ENCODE measurements at regions not wholly inside any gene's neighbourhood (a gene's known extent, or its start where the extent isn't known, plus 50 kb on each side); places are given as distances from the start of the nearest gene placed in this dataset.
"Not testable (repeated sequence)": the region's sequence is repeated elsewhere in the genome, so short reads cannot be mapped to it uniquely, and the experiment has no call there.

DNA sequence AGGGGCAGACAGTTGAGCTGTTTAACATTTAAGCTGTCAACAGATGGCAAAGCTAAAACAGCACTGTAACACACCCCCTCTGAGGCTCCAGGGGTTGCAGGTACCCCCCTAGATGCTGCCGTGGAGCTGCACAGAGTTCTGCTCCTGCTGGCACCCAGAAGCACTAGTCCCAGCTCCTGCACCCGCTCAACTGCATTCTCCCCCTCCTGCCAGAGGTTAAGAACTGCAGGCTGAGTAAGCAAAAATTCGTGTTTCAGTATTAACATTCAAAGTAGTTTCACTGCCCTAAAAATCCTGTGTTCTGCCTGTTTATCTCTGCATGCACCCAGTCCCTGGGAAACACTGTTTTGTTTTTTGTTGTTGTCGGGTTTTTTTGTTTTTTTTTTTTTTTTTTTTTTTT lies 790.8 kb upstream of the KCND2 start:
- FAIRE-seq, result no peak

DNA sequence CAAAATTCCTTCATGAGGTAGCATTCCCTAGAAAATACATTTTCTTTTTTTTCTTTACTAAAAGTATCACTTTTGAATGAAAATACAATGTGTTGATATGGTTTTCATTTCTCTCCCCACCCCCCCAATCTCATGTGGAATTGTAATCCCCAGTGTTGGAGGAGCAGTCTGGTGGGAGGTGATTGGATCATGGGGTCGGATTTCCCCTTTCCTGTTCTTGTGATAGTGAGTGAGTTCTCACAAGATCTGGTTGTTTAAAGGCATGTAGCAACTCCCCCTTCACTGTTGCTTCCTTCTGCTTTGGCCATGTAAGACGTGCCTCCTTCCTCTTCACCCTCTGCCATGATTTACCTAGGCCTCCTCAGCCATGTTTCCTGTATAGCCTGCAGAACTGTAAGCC lies 790.3 kb upstream of the KCND2 start:
- no peak for FAIRE-seq

DNA sequence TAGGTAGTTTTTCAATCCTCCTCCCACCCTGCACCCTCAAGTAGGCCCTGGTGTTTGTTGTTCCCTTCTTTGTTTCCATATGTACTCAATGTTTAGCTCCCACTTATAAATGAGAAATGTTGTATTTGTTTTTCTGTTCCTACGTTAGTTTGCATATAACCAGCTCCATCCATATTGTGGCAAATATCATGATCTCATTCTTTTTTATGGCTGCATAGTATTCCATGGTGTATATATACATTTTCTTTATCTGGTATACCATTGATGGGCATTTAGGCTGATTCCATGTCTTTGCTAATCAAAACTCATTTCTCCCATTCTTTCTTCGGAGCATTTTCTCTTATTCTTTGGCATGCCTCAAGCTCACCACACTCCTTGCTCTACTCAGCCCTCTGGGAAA lies 789.6 kb upstream of the KCND2 start:
- FAIRE-seq, result no peak

DNA sequence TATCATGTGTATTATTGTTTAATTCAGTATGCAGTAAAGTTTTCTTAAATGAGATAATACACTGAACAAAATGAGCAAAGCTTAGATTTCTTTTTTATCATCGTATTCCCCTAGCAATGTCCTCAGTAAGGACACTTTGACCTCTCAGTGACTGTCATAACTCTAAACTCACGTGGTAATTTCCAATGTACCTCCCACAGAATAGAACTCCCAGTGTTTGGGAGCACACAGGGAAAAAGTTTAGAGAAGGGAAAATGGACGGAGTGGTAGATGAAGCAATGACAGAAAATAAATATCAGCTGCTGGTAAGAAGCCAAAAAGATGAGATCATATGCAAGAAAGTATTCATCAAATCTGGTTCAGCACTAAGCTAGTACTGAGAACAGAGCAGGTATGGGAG lies 758.6 kb upstream of the KCND2 start:
- no peak for FAIRE-seq

DNA sequence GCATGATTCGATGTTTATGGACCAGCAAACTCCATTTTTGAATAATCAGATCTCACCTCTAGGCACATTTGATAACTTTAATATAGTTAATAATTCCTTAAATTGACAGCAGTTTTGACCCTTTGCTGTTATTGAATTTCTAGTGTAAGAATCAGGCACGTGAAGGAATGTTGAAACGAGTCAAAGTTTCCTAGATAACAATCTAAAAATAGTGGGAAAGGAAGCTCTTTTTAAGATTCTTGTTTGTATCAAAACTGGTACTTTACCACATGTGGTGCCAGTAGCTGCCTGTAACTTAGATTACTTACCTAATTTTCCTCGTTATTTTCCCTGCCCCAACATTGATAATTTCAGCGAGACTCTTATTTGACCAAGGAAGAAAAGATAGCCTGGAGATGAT lies 757.8 kb upstream of the KCND2 start:
- FAIRE-seq, result no peak

DNA sequence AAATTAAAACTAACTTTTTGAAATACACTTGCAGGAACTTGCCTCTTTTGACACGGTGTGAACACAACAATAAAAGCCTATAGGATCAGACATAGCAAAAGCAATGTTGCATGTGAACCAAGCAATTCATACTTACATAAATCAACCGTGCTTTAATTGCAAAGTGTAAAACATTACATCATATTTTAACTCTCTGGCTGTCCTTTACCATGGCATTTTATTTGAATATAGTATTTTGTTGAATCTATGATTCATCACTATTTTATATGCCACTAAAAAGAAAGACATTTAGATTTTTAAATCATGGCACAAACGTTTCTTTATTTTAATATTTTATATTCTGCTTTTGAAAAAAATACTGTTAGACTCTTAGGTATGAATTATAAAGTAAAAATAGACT lies 757.0 kb upstream of the KCND2 start:
- no peak for FAIRE-seq

DNA sequence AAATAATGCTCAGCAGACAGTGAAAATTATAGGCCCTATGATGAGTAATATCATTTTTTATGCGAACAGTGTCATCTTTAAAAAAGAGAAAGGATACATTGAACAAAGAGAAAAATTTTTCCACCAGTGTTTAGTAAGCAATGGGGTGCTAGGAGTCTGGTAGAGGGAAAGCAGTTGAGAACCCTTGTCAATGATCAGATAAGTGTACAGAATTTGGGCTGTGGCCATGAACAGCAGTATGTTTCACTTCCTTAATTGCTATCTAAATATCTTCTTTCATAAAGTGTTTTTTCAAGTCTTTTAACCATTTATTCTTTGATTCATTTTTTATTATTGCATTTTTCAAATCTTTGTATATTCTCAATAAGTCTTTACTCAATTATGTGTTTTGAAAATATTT lies 750.7 kb upstream of the KCND2 start:
- FAIRE-seq, result no peak

DNA sequence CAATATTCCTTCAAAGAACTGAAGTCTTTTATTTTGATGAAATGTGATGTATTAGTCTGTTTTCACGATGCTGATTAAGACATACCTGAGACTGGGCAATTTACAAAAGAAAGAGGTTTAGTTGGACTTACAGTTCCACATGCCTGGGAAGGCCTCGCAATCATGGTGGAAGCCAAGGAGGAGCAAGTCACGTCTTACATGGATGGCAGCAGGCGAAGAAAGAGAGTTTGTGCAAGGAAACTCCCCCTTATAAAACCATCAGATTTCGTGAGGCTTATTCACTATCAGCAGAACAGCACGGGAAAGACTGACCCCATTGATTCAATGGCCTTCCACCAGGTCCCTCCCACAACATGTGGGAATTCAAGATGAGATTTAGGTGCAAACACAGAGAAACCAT lies 750.3 kb upstream of the KCND2 start:
- no peak for FAIRE-seq

DNA sequence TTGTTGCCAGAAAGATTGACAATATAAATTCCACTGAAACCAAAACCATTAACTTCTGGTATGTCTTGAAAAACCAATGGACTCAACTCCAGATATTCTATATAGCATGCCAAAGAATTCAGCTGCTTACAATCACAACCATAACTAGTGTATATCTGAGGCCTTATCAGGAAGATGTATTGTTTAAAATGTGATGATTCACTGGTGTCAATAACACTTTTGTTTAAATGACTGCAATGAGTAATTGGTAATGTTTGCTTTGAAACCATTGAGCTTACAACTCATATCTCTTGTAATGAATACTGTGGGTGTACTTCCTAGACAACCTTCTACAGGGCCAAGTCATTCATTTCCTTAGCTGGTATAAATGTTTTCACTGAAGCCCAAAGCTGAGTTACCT lies 727.9 kb upstream of the KCND2 start:
- no peak for FAIRE-seq

DNA sequence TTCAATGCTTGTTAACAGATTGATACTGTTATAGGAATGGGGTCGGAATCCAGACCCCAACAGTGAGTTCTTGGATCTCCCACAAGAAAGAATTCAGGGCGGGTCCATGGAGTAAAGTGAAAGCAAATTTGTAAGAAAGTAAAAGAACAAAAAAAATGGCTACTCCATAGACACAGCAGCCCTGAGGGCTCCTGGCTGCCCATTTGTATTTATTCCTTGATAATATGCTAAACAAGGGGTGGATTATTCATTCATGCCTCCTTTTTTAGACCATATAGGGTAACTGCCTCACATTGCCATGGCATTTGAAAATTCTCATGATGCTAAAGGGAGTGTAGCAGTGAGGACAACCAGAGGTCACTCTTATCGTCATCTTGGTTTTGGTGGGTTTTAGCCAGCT lies 717.2 kb upstream of the KCND2 start:
- no peak for FAIRE-seq

DNA sequence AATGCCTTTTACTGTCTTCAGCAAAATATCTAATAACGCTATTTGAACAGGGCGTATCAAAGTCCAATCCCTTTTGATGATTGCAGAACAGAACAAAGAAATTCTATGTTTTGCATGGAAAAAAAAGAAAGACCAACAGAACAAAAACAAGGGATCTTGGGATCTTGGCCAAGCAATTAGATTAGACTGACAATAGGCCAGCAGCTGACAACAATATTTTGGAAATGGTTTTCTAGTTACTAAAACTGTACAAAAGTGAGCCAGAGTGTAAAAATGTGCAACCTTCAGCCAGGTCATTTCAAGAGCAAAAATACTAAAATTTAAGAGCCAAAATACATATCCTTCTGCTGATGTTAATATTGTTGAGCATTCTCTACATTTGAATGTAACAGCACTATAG lies 716.5 kb upstream of the KCND2 start:
- FAIRE-seq, result no peak

DNA sequence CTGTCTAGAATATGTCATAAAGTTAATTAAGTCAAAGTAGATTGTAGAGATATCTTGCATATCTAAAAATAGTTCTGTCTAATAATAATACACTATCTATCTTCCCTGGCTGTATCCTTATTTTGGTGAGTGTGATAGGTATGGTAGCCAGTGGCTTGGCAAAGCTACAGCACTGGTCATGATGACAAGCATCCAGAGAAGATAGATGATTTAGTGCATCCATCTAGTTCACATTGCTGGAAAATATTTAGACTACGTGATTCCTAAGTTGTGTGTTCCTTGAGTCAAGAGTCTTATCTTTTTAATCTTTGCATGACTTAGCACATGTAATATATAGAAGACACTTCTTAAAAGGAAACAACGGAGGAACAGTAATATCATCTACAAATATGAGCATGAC lies 711.2 kb upstream of the KCND2 start:
- no peak for FAIRE-seq

DNA sequence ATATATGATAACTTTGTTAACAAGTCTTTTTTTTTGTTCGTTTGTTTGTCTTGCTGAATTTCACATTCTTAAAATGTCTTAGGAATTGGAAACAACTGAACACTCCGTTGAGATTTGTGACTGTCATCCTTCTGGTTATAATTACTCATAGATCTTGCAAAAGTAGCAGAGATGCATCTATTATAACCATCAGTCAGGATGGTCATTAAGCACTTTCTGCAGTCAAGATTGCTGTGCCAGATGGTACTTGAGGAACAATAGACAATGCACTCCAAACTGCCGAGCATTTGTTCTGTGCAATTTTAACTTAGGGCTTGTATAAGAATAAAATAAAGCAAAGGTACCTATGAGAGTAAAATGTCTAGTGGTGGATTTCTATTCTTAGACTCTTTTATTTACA lies 710.1 kb upstream of the KCND2 start:
- no peak for FAIRE-seq

DNA sequence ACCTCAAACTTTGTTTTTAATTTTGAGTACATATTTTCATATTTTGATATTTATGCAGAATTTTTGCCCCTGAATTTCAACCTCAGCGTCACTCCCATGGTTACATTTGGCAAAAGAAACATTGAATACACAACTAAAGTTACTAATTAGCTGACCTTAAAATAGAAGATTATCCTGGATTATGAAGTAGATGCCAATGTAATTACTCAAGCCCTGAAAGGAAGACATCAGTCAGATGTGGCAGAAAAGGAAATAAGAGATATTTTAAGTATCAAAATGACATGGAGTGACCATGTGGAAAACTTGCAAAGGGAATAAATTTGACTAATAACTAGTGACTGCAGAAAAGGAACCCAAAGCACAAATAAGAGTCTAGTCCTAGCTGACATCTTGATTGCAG lies 701.3 kb upstream of the KCND2 start:
- FAIRE-seq, result no peak

DNA sequence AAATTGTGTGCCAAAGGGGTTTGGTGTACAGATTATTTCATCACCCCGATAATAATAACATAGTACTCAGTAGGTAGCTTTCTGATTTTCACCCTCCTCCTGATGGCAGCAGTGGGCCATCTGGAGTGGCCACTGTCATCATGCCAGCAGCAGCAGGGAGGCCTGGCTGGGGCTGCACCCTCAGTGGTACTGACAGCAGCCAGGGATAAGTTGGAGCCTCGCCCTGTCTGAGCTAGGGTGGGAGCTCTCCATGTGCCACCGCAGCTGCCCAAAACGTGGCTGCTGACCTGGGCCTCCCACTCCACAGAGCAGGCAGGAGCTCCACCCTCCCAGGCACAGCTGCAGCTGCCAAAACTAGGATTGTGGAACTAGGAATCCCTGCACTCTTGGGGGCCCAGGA lies 700.8 kb upstream of the KCND2 start:
- FAIRE-seq, result no peak

DNA sequence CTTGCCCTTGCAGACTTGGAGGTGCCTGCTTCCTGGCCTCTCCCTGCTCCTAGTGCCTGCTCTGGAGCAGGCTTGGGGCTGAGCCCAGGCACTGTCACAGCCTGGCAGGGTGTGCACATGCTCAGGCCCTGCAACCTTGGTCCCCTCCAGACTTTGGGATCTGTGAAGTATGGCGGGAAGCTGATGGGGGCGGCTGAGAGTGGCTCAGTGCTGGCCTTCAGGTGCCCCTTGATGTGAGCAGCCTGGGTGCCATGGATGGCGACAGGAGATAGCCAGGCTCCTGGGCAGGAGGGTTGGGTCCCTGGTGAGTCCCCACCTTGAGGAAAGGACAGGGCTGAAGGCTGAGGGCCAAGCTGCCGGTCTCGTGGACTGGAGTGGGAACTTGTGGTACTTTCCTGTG lies 700.4 kb upstream of the KCND2 start:
- no peak for FAIRE-seq

DNA sequence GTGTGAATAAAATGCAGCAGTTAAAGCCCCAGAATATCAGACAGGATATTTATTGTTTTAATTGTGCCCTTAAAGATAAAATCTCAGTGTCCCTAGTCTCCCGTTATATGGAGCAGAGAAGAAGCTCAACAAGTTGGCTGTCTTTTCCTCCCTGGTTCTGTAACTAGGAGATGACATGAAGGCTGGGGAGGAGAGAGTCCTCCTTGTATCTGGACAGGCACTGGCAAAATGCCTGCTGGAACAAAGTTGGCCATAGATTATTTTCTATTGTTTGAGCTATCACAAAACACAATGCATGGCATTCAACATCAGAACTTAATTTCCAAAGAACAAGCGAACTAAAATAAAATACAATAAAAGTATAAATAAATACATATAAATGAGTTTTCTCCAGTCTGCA lies 694.9 kb upstream of the KCND2 start:
- FAIRE-seq, result no peak

DNA sequence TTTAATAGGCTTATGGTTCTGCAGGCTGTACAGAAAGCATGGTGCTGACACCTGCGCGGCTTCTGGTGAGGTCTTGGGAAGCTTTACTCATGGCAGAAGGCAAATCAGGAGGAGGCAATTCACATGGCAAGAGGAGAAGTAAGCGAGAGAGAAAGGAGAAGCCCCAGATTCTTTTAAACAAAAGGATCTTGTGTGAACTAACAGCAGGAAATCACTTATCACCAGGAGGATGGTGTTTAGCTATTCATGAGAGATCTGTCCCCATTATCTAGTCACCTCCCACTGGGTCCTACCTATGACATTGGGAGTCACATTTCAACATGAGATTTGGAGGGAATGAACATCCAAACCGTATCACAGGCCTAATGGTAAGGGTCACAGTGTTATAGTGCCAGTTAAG lies 678.0 kb upstream of the KCND2 start:
- FAIRE-seq, result no peak

DNA sequence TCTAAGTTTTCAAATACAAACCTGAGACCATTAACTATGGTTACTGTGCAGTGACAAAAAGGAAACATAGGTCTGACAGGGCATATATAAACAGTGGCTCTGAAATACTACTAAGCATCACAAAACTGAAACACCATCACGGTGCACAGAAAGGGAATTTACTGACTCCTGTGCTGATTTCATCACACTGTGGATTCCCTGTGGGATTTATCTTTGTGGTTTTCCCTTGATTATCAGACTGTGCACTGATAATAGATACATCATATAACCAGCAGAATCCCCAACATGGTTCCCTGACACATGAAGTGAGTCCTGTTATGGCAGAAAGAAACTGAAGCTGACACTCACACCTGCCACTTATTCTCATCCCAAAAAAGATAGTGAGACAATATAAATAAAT lies 676.3 kb upstream of the KCND2 start:
- FAIRE-seq, result no peak

DNA sequence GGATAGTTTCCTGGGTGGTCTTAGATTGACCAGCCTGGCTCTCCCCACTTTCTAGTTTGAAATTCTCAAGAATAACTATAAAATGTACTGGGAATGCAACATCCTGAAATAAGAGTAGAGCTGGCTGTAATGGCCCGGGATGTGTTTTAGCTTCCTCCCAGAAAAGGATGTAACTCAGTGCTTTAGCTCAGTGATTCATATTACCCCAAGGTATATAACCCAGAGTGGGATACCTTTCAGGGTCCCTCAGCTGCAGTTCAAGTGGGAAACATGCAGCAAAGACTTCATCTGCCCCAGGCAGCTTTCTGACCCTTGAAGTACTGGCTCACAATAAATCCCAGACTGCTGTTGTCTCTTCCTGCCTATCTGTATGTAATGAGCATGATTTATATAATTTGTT lies 666.7 kb upstream of the KCND2 start:
- no peak for FAIRE-seq

DNA sequence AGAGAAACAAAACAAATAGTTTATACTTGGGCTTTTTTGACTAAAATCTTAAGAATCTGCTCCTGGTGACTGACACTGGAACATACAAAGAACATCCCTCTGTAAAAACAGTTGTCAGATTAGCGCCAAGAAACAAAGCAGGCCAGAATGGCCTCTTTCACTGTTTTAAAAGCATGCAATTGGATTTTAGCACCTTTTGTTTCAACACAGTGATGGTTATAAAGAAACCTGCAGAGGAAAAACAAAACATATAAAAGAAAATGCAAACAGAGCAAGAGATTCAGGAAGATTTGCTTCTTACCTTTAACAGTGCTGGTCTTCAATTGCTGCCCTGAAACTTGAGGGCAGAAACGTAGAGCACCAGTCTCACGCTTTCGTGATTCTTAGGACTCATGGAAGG lies 652.2 kb upstream of the KCND2 start:
- FAIRE-seq, result no peak

DNA sequence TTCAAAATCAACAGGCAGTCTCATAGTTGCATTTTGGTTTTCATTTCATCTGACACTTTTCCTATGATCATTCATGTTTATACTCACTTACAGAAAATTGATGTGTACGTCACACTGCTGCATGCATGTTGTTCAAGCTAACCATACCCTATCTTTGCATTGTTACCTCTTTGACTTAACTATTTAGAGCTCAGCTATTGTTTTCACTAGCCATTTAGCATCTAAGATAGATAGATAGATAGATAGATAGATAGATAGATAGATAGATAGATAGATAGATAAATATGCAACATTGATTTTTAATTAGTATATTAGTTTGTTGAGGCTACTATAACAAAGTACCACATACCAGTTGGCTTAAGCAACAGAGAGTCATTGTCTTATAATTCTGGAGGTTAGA lies 649.5 kb upstream of the KCND2 start:
- no peak for FAIRE-seq

DNA sequence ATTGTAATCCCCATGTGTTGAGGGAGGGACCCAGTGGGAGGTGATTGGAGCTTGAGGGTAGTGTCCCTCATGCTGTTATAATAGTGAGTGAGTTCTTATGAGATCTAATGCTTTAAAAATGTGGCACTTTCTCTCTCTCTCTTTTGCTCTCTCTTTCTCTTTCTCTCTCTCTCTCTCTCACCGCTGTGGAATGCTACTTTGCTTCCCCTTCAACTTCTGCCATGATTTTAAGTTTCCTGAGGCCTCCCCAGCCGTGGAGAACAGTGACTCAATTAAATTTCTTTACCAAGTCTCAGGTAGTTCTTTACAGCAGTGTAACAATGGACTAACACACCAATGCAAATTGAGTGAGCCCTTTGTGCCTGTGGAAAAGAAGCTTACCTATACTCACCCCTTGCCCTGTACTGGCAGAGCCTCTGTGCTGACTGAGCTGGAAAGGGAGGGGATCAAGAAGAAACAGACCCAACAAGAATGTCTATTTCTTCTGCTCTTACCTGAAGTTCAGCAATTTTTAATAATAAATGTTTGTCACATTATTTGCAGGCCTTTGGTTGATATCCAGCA lies 642.5 kb upstream of the KCND2 start:
- no peak for FAIRE-seq

DNA sequence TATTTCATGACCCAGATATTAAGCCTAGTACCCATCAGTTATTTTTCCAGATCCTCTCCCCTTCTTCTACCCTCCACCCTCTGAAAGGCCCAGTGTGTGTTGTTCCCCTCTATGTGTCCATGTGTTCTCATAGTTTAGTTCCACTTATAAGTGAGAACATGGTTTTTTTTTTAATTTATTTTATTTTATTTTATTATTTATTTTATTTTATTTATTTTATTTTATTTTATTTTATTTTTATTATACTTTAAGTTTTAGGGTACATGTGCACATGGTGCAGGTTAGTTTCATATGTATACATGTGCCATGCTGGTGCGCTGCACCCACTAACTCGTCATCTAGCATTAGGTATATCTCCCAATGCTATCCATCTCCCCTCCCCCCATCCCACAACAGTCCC lies 639.2 kb upstream of the KCND2 start:
- not testable (repeated sequence) for FAIRE-seq

DNA sequence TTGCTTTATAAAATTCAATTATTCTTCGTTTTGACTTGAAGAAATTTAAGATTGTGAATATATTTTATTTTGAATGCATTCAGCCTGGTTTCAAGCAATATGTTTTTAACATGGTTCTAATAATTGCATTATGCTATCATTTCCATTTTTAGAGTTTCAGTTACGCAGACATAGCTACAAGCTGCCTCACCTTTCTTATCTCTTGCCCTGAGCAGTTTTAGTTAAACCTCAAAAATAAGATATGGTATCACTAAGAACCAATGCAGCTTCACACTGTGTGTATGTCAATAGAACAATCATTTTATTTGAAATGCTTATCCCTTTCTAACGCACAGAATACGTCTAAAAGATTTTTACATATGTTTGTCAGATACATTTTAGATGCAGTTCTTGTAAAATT lies 632.6 kb upstream of the KCND2 start:
- no peak for FAIRE-seq

DNA sequence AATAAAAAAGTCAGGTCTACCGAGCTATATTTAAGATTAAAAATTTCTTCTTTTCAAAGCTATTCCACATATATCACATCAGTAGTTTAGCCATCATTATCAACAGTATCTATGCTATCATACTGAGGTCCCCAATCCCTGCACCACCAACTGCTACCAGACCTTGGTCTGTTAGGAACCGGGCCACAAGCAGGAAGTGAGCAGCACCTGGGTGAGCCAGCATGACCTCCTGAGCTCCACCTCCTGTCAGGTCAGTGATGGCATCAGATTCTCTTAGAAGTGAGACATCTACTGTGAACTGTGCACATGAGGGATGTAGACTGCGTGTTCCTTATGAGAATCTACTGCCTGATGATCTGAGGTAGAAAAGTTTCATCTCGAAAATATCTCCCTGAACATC lies 632.1 kb upstream of the KCND2 start:
- no peak for FAIRE-seq
